Central memory CD4-positive, alpha-beta T cell (primary cell): ENCODE measurements at regions not wholly inside any gene's neighbourhood (a gene's known extent, or its start where the extent isn't known, plus 50 kb on each side); places are given as distances from the start of the nearest gene placed in this dataset.
"Not testable (repeated sequence)": the region's sequence is repeated elsewhere in the genome, so short reads cannot be mapped to it uniquely, and the experiment has no call there.

ENCODE experiments used
- DNase-seq: peaks from one replicate; pipeline ENCODE4 v3.0.0; 2022

- DNase-seq: no peak
Observed at GRCh38 chr3:82240322-82240721, 478.9 kb upstream of the GBE1 start.

DNA sequence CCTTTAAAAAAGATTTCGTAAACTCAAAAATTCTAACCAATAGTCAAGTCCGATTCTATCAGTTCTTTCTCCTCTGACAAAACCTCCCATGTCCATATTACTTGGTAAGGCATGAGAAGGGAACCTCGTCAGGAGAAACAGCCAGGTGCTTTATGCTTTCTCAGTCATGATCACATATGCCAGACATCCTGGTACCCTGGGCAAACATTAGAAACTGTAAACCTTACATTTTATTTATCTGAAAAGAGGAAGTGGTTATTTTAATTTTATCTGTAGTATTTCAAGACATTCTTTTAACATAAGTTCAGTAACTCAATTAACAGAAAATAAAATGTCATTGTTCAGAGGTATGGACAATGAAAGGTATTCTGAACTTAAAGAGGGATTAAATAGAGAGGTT is 474.8 kb upstream of the GBE1 start:
- DNase-seq: no peak

DNA sequence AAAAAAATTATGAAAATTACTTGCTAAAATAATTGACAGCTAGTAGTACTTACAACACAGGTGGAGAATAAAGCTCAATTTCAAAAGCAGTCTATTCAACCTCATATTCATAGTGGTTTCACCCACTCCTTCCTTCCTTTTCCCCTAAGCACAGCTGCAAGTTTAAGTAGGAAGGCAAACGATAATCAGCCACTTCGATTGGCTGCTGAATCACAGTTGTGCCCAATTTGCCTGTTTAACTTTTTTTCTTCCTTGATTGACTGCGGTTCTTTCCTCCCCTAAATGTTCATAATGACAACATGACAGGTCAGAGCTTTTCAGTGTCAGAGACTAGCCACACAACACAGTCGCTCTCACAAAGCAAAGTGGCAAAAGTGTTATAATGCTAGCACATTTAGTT is 468.0 kb upstream of the GBE1 start:
- no peak for DNase-seq

GRCh38 chr3:82224661-82225060 is 463.2 kb upstream of the GBE1 start:
- DNase-seq: no peak

- DNase-seq: no peak
Observed at GRCh38 chr3:82222401-82222800, 461.0 kb upstream of the GBE1 start.

DNA sequence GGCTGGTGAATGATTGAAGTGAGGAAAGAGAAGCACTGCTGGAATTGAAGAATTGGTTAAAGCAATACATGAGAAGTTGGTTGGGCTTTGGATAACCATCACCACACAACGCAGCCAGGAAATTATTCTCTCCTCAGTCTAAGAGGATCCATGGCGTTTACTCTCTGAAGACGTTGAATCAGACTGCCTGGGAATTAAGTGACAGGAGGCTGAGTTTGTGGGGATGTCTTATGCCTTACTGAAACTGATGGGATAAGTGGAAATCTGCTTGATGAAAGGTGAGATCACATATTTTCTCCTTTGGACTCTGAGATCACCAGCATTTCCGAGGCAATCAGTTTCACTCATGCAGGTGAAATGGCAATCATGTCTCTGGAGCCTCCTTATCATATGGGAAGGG is 456.1 kb upstream of the GBE1 start:
- DNase-seq: no peak

- DNase-seq: no peak
Observed at GRCh38 chr3:82208002-82208710, 446.7 kb upstream of the GBE1 start.

- DNase-seq: no peak
Observed at GRCh38 chr3:82202269-82202668, 440.8 kb upstream of the GBE1 start.

GRCh38 chr3:82201316-82201715 is 439.9 kb upstream of the GBE1 start:
- no peak for DNase-seq

DNA sequence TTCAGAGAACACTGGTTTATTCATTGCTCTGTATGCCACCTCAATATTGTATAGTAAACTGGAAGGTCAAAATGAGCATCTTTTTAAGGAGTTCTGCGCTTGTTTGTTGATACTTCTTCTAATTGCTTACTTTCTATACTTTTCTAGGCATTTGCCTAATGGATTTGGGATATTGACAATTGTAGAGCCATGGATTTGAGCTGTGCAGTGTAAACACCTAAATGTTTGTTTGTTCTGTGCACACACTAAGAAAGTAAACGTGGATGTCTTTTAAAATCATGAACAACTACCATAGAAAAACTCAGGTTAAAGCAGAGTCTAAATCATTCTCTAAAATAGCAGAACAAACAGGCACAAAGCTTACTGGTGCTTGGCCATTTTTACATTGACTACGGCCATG is 436.6 kb upstream of the GBE1 start:
- DNase-seq: no peak

GRCh38 chr3:82196645-82197044 is 435.2 kb upstream of the GBE1 start:
- no peak for DNase-seq

DNA sequence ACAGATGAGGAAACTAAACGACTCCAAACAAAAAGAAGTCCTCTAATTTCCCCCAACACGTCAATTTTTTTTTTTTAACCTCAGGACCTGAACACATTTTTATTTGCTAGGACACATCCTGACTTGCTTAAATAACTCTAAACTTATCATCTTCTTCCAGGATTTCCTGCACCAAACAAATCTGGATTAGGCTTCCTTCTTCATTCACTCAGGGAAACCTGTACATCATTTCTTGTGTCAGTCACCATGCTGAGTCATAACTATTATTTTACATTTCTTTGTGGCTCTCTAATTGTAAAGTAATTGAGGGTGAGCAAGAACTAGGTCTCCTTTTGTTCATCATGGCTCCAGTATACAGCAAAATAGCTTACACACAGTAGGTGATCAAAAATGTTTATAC is 433.4 kb upstream of the GBE1 start:
- DNase-seq: no peak

- no peak for DNase-seq
Observed at GRCh38 chr3:82186017-82186416, 424.6 kb upstream of the GBE1 start.

DNA sequence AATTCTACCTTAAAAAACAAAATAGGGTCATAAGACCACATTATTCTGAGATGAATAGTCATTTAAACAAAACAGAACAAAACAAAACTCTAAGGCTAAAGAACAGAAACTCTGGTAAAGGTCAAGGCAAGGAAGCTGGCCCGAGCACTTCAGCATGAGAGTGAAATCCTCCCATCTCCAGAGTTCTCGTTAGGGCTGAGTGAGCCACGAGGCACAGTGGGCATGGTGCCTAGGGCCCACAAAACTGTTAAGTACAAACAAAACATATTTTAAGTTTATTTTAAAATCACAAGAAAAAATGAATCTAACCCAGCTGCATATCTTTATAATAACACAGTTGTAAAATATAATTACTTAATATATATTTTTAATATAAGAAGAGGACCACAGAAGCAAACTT is 417.8 kb upstream of the GBE1 start:
- DNase-seq: no peak

GRCh38 chr3:82178291-82178690 is 416.8 kb upstream of the GBE1 start:
- DNase-seq: no peak

DNA sequence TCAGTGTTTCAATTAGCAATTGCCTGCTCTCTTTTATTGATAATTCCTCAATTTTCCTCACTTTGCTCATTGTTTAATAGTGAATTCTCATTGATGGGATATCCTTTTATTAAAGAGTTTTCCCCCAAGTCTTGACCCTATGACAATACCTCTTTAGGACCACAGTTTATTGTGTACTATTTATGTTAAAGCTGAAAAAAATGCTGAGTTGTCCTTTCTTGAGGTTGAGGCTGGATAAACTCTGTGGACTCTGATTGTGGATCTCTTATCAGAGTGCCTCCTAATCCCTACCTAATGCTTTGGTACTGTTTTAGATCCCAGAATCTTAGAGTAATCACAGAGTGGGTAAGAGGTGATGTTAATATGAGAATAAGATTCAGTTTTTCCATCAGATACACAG is 416.3 kb upstream of the GBE1 start:
- DNase-seq: no peak

DNA sequence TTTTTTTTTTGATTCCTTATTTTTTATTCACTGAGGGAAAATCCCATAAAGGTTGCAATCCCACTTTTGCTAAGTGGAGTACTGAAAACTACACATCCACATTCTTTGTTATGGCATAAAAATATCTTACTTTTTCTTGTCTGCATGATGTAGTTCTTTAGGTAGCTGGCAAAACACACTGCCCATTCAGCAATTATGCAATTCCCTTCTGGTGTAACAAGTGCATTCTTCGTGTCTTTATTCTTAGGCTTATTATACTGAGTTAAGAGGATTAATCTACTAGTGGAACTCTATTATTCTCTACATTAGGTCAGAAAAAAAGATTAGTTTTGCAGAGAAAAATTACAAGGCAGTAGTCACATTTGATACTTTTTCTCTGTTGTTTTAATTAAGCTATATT is 403.8 kb upstream of the GBE1 start:
- no peak for DNase-seq

DNA sequence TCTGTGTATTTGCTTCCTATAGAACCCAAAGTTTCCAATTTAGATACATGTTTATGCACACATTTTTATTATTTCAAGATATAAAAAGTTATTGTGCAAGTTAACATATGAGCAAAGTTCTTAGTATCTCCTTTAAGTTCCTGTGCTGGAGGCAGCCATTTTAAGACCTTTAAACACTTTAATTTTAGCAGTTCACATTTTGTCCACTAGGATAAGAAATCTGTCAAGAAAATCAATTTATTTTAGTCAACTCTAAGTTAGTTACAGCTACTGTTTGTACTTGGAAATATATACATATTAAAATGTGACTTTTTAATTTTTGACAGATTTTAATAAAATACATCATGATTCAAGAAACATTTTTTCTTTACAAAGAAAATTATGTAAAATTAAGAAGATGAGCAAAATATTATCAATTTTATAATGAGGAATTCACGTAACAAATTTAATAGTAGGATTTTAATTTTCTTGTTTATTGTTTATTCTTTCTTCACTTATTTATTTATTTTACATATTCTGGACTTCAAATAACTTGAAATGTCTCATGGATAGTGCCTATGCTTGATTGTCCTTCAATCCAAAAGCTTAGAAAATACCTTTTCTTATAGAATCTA is 402.6 kb upstream of the GBE1 start:
- DNase-seq: no peak

GRCh38 chr3:82157952-82158351 is 396.5 kb upstream of the GBE1 start:
- DNase-seq: no peak

- DNase-seq: not testable (repeated sequence)
Observed at GRCh38 chr3:82153892-82154291, 392.4 kb upstream of the GBE1 start.

DNA sequence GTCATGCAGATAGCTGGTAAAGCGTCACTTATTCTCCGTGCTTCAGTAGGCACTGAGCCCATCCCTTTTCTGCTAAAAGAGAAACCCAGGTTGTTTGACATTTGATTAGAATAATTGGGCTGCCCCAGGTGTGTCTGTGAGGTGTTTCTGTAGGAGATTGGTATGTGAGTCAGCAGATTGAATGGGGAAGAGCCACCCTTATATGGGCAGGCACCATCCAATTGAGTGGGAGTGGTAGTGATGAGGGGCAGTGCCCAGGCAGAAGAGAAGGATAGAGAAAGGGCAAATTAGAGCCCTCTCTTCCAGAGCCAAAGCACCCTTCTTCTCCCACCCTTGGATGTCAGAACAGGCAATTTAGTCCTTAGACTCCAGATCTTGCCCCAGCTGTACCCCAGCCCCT is 384.3 kb upstream of the GBE1 start:
- DNase-seq: no peak

DNA sequence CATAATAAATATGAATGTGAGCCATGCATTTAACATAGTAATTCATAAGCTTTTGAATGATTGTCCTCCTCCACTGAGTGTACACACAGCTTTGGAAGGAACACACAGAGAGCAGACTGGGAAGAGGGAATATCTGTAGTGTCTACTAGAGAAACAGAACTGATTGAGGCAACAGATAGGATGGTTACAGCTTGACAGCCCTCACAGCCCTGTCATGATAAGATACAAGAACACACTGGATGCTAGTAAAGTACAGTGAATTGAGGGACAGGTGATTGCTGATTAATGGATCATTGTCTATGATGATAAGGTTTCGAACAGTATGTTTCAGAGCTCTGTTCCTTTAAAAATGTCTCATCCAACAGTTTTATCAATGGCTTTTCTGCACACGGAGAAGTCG is 383.4 kb upstream of the GBE1 start:
- DNase-seq: no peak

DNA sequence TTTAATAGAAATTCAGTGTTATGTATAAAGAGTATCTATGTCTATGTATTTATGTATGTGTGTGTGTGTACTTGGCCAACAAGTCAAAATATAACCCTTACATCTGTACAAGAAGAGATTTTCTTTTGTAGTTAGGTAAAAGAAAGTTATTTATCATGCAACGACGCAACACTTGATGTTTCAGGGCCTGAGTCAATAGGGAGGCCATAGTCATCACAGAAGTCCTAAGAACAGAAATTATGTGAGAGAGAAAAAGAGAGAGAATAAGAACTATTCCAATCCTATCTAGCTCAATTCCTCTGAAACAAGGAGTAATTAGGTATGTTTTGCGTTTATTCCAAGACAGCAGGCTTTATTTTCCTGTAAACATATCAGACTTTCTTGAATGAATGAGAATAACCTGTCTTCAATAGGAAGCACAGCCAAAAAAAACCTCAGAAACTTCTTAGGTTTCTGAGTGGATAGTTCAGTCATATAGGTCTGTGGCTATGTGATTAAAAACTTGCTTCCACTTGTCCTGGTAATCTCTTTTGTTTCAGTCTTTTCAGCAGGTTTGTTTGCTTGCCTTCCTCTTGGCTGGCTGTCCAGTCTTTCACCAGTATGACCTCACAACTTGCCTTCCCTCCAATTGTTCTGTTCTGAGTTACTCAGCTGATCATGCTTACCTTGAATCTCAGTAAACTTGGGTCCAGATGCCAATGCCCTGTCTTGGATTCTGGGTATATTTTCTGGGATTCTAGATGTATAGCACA is 382.4 kb upstream of the GBE1 start:
- DNase-seq: no peak

DNA sequence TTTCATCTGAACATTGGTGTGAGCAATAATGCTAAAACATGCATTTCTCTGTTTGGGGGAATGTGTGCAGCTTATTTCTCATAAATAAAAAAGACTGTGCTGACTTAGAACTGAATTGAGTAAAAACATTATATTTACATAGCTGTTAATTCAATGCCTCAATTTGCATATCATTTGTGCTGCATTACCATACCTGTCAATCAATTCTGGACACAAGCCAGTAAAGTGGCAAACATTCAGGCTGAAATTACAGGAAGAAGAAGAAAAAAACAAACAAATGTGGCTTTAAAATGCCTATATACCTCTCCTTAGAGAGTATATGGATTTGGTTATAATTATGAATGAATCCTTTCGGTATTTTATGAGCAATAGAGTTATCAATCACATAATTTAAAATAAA is 380.1 kb upstream of the GBE1 start:
- DNase-seq: no peak
